DMS 273 treated with DMSO at 0.1 percent for 48 hours (cell line): ENCODE measurements at regions not wholly inside any gene's neighbourhood (a gene's known extent, or its start where the extent isn't known, plus 50 kb on each side); places are given as distances from the start of the nearest gene placed in this dataset.

ENCODE experiments used
- DNase-seq: peaks from one replicate; lab custom pipeline; 2025; lab: John Stamatoyannopoulos, UW

DNA sequence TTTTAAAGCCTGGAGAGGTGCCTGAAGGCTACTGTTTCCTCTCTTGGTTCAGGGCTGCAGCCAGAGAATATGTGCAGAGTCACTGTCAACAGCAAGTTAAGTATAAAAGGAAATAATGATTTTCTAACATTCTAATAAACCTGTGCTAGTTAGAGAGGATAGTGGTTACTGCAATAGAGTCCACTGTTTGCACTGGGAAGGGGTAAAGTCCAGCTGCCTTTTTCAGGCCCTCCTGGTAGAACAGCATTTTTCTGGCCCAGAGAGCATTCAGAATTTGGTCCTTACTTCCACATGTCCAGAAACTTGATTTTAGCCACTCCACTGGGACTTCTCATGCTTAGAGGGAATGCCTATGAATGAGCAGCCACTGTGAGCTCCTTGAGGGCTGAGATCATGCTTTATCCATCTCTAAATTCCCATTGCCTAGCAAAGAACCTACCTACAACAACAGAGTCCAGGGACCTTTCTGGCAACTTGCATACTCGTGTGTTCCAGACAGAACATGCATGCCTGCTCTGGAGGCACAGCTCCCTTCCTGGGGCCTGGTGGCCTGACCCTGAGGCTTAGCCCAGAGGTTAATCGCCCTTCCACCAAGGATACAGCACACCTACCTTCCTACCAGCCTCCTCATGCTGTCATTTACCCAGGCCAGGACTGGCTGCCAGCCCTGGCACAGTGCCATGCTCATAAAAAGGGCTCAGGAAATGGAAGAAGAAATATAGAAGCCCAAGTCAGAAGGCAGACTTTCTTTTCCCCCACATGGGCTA, 50.3 kb upstream of the ATP13A3 start:
- DNase-seq: peak; percentile 54
